GM18517 (cell line): ENCODE measurements at regions not wholly inside any gene's neighbourhood (a gene's known extent, or its start where the extent isn't known, plus 50 kb on each side); places are given as distances from the start of the nearest gene placed in this dataset.
"Not testable (repeated sequence)": the region's sequence is repeated elsewhere in the genome, so short reads cannot be mapped to it uniquely, and the experiment has no call there.

Experiments used
- ATAC-seq: cut with Tn5 transposase; IDR thresholded peaks from one replicate; pipeline ENCODE4 v1.9.1; 2021; ENCODE audit warnings: mild to moderate bottlenecking, moderate library complexity; ENCODE audit not compliant: unreplicated experiment

DNA sequence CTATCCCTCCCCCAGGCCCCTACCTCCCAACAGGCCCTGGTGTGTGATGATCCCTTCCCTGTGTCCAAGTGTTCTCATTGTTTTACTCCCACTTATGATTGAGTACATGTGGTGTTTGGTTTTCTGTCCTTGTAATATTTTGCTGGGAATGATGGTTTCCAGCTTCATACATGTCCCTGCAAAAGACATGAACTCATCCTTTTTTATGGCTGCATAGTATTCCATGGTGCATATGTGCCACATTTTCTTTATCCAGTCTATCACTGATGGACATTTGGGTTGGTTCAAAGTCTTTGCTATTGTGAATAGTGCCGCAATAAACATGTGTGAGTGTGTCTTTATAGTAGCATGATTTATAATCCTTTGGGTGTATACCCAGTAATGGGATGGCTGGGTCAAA lies 151.7 kb downstream of the VSIG4 start:
- not testable (repeated sequence) for ATAC-seq

DNA sequence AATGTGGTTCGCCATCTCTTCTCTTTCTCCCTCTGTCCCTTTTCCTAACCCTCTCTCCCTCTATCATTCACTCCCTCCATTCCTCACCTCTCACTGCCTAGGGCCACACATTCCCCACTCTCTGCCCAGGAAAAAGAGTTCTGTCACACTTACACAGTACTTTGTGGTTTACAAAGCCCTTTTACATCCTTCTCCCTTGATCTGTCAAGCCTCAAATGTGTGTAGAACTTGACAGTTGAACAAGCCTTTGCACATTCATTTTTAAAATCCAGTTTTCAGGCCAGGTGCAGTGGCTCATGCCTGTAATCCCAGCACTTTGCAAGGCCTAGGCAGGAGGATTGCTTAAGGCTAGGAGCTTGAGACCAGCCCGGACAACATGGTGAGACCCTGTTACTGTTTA lies 156.3 kb downstream of the VSIG4 start:
- no peak for ATAC-seq

DNA sequence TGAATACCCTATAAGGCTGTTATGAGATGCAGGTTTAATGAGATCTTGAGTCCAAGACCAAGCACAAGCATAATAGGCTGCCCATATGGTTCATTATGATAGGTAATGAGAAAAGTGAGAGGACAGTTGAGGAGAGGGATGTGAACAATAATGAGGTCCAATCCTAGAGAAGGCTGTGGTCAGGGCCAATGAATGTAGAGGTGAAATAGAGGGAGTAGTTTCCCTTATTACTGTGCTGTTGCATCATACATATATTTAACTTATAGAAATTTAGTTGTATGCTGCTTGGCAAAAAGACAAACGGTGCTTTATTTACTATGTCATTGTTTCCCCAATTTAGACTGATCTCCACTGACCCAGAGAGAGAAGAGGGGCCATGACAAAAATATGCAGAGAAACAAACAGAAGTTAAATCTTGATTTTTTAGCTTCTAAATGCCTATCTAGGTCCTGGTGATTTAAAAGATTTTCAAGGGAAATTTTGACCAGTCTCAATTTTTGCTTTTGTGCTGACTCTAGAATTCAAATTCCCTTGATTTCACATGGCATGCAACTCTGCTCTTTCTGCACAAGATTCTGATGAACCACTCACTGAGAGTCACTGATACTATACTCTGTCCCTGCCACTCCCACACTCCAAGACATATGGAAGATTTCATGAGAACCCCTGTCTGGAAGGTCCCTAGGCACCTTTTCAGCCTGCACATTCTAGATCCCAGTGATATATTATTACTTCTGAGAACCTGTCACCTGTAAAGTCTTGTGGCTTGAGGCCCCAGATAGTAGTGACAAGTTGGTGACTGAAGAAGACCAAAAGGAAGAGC lies 159.7 kb downstream of the VSIG4 start:
- no peak for ATAC-seq

DNA sequence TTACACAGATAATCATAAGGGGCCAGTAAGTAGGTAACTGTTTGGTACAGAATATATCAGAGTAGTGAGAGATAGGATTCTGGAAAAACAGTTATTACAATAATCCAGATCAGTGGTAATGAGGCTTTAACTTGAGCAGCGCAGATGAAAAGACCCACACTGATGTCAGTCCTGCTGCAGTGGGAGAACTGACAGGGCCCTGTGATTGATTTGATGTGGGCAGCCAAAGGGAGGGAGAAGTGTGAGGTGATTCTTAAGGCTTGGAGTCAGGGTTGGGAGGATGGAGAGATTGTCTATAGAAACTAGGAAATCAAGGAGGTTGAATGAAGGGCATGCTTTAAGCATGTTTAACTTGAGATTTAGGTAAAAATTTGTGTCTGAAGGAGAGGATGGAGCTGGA lies 161.4 kb downstream of the VSIG4 start:
- no peak for ATAC-seq

DNA sequence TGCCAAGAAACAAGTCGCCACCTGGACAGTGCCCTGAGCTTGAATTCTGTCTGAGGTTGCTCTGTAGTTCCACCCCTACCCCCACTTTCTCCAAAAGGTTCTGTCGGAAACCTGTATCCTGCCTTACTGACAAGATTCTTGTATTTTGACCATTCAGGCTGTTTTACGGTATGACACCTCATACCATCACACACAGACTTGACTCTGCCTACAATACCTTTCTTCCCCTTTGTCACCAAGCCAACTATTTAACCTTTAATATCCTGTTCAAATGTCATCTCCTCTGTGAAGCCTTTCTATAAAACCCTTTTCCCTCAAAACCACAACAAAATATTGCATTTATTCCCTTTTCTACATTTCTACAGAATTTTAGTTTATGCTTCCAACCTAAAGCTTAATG lies 161.9 kb downstream of the VSIG4 start:
- no peak for ATAC-seq

DNA sequence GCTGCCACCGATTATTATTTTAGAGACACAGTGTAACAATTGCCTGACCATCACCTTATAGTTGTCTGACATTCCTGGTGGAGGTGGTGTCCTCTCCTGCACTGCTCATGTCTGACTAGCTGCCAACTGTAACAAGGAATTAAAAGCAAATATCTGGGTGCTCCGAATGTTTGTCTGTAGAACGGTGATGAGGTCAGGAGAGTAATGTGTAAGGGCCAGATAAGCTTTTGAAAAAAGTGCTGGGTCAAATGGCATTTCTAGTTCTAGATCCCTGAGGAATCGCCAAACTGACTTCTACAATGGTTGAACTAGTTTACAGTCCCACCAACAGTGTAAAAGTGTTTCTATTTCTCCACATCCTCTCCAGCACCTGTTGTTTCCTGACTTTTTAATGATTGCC lies 164.3 kb downstream of the VSIG4 start:
- ATAC-seq = not testable (repeated sequence)

DNA sequence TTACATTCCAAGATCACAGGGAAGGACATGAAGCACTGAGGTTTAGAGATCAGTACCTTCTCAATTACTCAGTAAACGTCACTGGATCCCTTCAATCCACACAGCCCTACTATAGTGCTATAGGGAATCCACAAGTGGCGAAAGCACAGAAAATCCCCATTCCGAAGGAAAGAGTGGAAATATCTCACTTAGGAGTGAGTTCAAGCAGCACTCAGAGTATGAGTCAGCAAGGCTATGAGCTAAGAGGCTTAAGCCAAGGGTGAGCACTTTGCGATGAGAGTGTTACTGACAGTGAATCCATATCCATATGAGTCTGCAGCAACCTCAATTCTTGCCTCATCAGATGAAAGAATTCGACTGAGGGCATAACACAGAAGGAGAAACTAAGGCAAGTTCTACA lies 165.1 kb downstream of the VSIG4 start:
- no peak for ATAC-seq

DNA sequence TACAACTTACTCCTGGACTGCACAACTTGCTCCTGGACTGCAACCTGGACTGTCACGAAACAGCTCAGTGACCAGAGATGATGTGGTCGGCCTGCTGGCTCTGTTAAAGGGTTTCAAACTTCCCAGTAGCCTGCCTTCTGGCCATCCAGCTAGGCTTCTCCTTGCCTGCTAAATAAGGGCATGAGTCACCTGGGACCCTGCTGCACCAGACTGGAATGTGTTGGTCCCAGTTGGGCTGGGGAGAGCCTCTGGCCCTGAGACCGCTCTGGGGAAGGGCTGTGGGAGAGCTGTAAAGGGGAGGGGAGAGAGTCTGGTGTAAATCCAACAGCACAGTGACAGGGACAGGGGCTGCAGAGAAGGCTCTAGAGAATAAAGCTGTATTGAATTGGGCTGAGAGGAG lies 165.8 kb downstream of the VSIG4 start:
- ATAC-seq = no peak

DNA sequence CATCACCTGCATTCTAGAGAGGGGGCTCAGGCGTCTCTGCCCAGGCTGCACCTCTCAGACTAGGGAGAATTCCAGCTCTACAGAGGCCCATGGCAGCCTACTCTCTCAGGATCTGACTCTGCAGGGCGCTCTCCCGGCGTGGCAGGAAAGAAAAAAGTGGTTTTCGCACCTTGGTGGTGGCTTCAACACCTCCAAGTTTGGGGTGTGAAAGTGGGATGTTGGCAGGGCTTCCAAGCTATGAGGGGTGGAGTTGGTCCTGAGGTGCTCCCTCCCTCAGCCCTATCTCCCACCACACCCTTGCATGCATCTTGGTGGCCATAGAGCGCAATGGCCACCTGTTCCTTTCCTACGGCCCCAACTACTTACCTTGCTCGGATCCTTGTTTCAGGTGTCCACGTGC lies 166.5 kb downstream of the VSIG4 start:
- no peak for ATAC-seq

DNA sequence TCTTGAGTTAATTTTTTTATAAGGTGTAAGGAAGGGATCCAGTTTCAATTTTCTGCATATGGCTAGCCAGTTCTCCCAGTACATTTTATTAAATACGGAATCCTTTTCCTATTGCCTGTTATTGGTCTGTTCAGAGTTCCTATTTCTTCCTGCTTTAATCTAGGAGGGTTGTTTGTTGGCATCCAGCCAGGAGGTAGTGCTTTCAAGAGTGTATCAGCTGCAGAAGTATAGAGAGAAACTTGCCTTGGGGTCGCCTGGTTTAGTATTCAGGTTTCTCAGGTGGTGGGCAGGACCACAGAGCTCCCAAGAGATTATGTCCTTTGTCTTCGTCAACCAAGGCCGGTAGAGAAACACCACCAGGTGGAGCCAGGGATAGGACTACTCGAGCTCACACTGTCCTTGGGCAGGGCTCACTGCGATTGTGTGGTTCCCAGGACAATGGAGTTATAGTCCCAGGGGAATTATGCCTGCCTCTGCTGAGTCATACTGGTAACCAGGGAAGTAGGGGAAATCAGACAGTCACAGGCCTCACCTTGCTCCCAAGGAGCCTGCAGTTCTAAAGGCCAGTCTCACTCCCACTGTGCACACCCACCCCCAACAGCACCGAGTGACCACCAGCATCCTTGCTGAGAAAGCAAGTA lies 168.1 kb downstream of the VSIG4 start:
- peak; percentile 77 for ATAC-seq

DNA sequence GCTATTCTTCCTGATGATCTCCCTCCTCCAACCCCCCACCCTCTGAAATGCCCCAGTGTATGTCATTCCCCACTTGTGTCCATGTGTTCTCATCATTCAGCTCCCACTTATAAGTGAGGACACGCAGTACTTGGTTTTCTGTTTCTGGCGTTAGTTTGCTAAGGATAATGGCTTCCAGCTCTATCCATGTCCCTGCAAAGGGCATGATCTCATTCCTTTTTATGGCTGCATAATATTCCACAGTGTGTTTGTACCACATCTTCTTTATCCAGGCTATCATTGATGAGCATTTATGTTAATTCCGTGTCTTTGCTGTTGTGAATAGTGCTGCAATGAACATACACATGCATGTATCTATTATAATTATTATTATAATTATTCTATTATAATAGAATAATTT lies 169.3 kb downstream of the VSIG4 start:
- not testable (repeated sequence) for ATAC-seq

DNA sequence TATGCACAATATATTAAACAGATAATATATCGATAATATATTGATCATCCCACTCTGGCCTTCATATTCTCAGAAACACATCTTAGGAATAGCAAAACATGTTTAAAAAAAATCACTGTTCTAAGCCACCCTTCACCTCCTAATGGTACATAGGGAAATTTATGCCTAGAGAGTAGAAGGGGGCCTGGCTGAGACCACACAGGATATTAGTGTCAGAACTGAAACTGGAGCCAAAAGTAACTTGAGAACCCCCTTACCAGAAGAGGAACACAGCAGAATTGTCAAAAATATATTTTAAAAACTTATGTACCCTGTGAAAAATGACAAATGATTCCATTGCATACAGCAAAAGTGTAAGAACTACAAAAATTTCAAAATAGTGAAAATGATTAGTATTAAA lies 173.1 kb downstream of the VSIG4 start:
- no peak for ATAC-seq

DNA sequence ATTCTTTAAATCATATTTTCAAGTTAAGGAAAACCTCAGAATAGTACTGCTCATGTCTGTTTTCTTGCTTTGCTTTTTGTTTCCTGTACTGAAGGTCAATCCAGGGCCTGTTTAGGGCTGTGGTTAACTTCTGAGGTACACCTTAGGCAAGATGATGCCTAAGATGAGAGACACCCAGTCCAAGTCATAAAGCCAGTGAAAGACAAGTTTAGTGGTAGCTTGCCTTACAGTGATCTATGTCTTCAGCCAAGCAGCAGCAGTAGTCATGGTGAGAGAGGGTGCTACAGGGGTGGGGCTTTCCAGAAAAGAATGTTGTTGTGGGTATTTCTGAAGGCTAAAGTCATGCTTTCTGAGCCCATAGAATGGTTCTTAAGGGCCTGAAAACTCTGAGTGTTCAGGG lies 173.7 kb downstream of the VSIG4 start:
- ATAC-seq = no peak

DNA sequence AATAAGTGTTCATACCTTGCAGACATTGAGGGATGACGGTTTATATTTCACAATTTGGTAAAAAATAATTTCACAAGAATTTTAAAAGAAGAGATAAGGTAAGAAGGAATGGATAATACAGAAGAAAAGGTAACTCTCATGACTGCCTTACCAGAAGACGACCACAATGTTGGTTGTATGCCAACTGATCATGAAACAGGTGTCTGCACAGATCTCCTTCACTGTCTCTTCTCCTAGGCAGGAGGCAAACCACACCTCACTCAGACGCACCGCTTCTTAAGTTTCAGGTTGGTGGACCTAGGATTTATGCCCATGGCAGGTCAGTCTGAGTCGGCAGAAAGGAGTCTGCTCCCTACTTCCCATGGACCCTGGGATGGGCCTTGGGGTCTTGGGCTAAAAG lies 177.2 kb downstream of the VSIG4 start:
- no peak for ATAC-seq

DNA sequence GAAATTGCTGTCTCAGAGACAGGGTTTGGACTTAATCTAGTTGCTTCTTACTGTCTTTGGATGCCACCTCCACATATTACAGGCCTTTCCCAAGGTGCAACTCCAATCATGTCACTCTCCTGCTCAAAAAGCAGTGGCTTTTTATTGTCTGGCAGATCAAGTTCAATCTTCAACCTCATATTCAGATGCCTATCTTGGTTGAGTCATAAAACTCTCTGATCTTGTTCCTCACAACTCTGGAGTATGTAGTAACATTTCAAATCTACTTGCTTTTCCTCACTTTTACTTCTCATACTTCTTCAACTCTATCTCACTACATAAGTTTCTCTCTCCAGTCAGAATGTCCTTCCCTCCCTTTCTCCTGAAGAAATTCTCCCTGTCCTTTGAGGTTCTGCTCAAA lies 180.6 kb downstream of the VSIG4 start:
- ATAC-seq = no peak

DNA sequence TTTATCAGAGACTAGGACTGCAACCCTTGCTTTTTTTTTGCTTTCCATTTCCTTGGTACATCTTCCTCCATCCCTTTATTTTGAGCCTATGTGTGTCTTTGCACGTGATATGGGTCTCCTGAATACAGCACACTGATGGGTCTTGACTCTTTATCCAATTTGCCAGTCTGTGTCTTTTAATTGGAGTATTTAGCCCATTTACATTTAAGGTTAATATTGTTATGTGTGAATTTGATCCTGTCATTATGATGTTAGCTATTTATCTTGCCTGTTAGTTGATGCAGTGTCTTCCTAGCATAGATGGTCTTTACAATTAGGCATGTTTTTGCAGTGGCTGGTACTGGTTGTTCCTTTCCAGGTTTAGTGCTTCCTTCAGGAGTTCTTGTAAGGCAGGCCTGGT lies 185.4 kb downstream of the VSIG4 start:
- ATAC-seq = not testable (repeated sequence)

DNA sequence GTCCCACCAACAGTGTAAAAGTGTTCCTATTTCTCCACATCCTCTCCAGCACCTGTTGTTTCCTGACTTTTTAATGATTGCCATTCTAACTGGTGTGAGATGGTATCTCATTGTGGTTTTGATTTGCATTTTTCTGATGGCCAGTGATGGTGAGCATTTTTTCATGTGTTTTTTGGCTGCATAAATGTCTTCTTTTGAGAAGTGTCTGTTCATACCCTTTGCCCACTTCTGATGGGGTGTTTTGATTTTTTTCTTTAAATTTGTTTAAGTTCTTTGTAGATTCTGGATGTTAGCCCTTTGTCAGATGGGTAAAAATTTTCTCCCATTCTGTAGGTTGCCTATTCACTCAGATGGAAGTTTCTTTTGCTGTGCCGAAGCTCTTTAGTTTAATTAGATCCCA lies 183.9 kb downstream of the MSN start:
- ATAC-seq = not testable (repeated sequence)

DNA sequence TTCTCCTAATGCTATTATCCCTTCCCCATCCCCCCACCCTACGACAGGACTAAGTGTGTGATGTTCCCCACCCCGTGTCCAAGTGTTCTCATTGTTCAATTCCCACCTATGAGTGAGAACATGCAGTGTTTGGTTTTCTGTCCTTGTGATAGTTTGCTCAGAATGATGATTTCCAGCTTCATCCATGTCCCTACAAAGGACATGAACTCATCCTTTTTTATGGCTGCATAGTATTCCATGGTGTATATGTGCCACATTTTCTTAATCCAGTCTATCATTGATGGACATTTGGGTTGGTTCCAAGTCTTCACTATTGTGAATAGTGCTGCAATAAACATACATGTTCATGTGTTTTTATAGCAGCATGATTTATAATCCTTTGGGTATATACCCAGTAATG lies 183.4 kb downstream of the MSN start:
- ATAC-seq = not testable (repeated sequence)

DNA sequence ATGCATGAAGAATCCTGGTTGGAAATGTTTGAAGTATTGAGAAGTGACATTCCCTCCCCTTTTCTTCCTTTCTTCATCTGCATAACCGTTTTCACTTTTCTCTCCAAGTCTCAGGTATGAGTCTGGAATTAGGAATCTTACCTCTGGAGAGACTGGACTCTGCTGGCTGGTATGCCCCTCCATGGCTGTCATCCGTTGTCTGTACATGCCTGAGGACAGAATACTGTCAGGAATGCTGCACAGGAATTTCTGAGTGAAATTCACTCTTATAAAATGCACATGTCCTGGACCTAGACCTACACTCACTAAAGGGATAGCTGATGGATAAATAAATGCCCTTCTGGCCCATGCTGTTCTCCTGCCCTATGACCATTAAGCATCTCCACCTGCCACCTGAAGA lies 179.5 kb downstream of the MSN start:
- no peak for ATAC-seq

DNA sequence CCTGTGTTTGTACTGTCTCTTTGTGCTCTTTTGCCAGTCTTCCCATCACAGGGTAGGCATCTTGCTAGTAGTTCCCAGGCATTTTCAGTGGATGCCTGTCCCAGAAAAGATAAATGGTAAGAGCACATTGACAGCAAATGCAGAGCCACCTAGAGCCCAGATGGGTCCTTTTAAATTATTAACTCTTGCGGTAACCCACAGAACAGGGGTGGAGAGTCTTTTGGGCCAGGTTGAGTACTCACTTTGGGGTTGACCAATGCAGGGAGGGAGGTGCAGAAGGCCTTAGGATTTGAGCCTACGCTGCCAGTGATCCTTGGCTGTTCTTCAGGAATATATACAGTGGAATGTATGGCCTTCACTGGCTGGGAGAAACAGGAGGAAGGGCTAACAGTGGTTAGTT lies 173.8 kb downstream of the MSN start:
- ATAC-seq = no peak

DNA sequence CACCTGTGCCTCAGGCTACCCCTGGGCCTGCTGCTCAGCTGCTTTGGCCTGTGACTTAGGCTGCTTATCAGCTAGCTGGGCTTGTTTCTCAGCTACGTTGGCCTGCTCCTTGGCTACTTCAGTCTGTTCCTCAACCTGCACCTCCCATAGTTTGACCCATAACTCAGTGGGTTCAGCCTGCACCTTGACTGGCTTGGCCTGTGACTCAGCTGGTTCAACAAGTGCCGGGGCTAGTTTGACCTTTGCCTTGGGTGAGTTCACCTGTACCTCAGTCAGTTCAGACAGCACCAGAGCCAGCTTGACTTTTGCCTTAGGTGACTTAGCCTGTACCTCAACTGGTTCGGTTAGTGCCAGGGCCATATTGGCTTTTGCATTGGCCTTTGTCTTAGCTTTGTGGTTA lies 171.2 kb downstream of the MSN start:
- ATAC-seq = no peak

DNA sequence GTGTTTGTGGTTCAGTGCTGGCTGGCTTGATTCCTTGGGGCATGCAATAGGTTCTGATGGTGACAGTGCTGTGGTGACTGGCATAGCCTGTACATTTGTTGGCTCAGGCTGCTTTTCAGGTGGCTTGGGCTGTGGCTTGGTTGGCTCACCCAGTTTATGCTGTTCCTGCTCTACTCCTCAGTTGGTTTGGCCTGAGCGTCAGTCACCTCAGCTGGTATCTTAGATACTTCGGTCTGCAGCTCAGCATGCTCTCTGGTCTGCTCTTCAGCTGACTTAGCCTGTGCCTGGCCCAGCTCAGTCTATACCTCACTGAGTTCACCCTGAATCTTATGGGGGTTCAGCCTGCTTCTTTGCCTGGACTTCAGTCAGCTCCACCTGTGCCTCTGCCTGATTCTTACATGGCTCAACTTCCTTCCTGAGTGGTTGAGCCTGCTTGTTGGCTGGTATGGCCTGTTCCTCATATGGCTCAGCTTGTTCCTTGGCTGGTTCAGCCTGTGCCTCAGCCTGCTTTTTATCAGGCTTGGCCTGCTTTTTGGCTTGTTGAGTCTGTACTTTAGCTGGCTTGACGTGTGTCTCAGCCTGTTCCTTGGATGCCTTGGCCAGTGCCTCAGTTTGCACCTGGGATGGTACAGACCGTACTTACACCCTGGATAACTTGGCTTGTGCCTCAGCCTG lies 170.6 kb downstream of the MSN start:
- ATAC-seq = no peak
